GM21619 (cell line): ENCODE measurements at regions not wholly inside any gene's neighbourhood (a gene's known extent, or its start where the extent isn't known, plus 50 kb on each side); places are given as distances from the start of the nearest gene placed in this dataset.
"Not testable (repeated sequence)": the region's sequence is repeated elsewhere in the genome, so short reads cannot be mapped to it uniquely, and the experiment has no call there.

ENCODE experiments used
- ATAC-seq: cut with Tn5 transposase; IDR thresholded peaks from one replicate; pipeline ENCODE4 v1.9.1; 2021; ENCODE audit not compliant: unreplicated experiment

GRCh38 chr2:215799194-215799593 is 214.2 kb downstream of the MREG start:
- no peak for ATAC-seq

GRCh38 chr2:215797676-215798075 is 215.7 kb downstream of the MREG start:
- ATAC-seq, result no peak

DNA sequence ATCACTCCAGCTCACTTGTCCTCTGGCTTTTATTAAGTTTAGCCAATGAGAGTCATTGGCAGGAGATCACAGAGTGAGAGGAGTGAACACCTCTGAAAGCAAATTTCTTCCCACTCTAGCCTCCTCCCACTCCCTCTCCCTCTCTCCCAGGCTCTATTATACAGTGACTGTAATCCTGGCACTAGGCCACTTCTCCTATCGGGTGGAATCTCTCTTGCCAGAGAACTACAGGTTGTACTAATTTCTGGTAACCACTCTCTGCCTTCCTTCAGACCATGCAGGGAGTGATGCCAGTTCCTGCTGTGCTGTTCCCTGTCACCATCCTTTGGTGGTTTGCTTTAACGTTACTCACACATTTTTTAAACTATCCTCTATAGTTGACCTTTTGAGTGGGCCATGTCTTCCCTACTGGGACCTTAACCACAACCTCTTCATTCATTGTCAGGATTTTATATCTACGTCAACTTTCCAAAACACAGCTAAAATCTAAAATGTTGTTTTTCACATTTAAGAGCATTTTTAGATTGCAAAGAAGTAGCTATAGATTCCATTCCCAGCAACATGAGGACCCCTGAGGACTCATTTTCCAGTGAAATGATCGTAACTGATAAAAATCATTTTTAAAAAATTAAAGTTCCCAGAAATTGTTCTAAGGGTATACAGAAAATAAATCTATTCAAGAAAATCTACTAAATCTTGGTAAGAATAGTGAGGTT is 217.1 kb downstream of the MREG start:
- ATAC-seq, result no peak

GRCh38 chr2:215794829-215795546 is 218.4 kb downstream of the MREG start:
- ATAC-seq, result no peak

DNA sequence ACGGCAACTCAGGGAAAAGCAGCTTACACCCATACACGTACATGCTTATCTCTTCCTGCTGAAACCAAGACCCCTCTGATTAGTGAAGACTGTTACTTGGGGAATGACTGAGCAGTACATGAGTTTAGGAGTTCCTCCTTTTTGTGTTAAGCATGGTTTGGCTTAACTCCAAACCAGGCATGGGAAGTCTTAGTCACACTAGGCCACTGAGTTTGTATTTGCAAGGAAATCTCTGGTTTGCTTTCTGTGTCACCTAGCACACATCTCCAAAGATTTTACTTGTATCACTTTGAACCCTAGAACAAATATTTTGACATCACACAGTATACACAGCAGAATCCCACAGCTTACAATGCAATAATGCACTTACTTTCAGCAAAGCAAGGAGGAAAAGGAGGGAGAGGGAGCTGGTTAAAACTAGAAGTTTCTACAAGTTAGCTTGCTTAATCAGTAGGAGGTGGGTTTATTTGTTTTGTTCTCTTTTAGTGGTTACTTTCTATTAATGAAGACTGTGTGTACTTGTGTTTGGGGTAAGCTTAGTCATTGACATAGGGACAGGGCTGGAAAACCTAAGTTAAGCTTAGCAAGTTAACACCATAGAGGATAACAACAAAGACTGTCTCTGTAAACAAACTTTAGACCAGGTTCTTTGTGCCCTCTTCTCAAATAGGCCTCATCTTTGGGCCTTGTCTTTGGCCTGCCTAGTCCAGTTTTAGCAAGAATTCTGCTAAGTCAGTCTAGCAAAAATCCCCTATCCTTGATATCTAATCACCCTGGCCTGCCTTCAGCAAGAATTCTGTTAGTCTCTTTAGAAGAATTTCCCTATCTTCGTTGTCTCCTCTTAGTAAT is 219.4 kb downstream of the MREG start:
- no peak for ATAC-seq

GRCh38 chr2:215791481-215791937 is 221.8 kb downstream of the MREG start:
- ATAC-seq, result no peak

DNA sequence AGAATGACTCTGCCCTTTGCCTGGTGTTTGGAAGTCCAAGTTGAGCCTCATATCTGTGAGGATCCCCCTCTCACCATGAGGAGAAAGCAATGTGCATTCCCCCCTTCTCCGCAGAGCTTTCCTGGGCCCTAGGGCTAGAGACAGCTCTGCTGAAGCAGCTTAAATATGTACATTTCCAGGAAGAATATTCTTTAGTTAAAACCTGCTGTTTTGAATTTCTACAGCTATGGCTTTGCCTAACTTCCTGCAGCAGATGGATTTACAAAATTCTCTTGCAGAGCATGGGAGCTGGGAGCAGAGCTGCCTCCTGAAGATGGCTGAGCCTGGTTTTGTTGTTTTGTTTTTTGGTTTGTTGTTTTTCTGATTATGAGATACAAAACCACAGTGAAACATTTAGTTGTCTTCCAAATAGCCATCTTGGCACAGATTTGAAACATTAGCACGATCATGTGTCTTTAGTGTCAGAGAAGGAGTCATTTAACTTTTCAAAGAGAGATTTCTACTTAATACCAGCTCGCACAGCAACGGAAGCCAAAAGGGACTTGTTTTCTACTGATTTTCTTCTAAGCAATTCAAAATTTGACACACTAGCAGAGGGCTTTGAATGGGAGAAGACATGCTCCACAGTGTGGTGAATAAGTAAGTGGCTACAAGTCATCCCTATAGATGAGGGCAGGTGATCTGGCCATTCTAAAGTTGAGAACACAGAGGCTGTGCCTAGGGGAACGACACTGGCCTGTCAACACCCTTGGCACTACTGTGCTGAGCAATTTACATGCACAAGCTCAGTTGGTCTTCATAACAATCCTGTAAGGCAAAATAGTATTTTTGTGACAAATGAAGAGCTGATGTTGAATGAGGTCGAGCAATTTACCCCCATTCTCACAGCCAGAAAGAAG is 222.6 kb downstream of the MREG start:
- ATAC-seq, result no peak

GRCh38 chr2:215787565-215788178 is 225.7 kb downstream of the MREG start:
- no peak for ATAC-seq

DNA sequence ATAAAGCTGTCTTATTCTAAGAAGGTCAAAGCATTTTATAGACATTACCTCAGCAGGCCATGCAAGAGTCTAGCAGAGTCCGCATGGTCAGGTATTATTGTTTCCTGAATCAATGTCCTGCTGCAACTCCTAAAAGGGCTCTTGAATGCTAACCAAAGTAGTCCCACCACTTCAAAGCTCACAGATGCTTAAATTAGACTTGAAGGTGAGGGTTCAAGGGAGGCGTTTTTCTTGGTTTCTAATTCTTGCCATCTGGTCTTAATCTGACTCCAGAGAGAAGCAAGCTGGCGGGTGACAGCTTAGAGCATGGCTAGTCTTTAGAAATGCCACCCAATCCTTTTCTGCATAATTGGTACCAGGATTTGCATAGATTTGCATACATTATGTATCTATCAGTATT is 226.3 kb downstream of the MREG start:
- ATAC-seq, result no peak

DNA sequence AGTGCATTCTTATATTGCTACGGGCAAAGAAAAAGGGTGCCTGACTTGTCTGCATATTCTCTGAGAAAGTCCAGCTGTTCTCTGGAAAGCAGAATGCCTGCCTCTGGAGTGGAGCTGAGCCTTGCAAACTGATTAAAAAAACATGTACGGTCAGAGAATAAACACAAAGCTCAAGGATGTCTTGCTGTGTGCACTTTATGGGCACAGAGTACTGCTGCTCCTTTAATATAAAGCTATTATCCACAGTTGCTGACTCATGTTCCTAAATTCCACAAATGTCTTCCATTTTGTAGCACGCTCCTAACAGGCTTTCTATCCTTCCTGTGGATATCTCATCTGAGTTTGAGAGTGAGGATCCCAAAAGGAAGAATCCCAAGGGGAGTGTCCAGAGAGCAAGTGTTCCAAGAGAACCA is 229.0 kb downstream of the MREG start:
- no peak for ATAC-seq

DNA sequence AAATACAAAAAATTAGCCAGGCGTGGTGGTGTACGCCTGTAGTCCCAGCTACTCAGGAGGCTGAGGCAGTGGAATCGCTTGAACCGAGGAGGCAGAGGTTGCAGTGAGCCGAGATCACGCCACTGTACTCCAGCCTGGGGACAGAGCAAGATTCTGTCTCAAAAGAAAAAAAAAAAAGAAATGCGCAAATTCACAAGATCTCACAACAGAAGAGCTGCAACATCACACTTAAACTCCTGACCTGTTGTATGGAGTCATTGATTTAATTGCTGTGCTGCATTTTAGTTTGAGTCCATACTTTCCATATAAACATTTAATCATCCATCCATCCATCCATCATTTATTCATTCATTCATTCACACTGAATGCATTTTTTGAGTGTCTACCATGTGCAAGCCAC is 229.7 kb downstream of the MREG start:
- not testable (repeated sequence) for ATAC-seq

GRCh38 chr2:215782965-215783364 is 230.4 kb downstream of the MREG start:
- ATAC-seq, result no peak

- no peak for ATAC-seq
These were observed 231.1 kb downstream of the MREG start for GRCh38 chr2:215782295-215782694.

DNA sequence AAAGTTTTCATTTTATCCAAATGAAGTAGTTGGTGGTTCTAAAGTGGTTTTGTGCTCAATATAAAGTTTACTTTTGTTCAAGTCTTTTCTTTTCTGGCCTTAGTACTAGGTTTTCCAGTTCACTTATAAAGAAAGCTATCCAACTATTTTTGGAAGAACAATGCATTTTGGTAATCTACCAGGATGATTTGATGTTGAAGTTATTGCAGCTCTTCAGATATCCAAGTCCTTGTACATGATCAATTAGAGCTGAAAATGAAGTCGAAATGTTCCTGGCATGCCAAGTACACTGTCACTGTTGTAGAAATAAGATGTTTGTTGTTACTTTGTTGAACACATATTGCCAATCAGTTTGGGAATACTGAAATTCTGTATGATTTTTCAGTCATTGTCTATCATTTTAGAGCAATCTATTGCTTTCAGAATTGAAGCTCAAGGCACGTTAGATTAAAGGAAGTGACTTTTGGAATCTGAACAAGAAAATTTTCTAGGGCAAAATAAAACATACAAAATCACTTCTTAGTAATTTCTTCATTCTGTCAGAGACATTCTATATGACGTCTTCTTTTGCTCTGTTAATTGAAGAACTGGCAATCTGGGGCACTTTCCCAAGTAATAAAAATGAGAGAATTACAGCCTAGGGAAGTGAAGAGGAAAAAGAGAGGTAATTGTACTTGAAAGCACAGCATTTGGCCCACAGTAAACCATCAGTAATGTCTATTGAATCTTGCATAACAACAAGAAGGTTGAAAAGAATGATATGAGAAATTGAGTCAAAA is 232.3 kb downstream of the MREG start:
- no peak for ATAC-seq

GRCh38 chr2:215780313-215780712 is 233.0 kb downstream of the MREG start:
- no peak for ATAC-seq

DNA sequence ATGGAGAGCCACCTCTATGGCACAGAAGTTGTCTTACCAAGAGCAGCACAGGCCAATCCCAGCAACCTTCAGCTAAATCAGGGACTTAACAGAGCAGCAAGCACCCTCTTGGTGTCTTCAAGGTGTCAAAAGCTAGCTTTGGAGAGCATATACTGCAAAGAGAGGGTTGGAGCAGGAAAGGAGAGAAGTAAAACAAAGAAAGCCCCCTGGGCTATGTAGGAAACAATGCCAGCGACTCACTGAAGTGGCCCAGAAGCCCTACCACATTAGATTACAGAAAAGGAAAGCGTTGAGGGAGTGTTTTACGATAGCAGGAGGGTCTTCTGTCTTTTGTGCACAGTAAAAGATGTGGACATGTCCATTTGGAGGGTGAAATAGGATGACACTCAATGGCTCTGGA is 233.4 kb downstream of the MREG start:
- no peak for ATAC-seq

DNA sequence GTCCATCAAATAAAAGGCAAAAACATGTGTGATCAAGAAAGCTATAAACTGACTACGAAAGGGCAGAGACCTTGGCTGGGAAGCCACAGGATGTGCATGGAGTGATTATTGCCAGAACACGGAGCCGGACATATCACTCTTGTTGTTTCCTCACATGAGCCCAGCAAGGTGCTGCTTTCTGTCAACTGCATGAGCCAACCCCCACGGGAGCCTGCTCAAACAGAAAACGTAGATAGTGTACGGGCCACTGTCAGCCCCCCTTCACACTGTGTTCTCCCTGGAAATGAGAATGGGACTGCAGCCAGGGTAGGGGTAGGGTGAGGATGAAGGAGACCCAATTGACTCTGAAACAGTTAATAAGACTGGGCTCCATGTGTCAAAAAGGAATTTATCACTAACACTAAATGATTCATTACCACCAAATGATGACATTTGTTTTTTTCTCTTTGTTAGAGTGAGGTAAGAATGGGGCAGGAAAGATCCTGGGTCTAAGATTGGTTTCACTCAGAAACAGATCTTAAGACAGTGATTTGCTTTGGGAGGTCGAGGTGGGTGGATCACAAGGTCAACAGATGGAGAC is 235.8 kb downstream of the MREG start:
- no peak for ATAC-seq

- no peak for ATAC-seq
These were observed 238.2 kb downstream of the MREG start for GRCh38 chr2:215775106-215775505.

DNA sequence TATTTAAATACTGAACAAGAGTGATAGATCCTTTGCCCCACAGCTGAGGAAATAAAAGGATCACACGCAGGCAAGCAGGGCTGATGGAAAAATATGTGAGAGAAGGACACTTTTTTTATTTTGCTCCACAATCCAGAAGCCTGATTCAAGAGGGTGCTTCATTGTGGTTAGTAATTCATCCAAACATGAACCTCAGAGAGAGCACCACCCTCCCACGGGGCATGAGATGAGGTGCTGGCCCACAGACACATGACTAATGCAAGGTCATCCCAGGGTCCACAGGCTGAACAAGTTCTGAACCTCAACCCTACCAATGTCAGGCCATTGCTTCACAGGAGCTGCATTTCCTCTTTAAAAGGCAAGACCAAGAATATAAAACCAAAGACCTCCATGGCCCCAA is 239.6 kb downstream of the MREG start:
- ATAC-seq, result no peak
